ENCODE measurements at regions not wholly inside any gene's neighbourhood (a gene's known extent, or its start where the extent isn't known, plus 50 kb on each side); places are given as distances from the start of the nearest gene placed in this dataset.
"Not testable (repeated sequence)": the region's sequence is repeated elsewhere in the genome, so short reads cannot be mapped to it uniquely, and the experiment has no call there.

DNA sequence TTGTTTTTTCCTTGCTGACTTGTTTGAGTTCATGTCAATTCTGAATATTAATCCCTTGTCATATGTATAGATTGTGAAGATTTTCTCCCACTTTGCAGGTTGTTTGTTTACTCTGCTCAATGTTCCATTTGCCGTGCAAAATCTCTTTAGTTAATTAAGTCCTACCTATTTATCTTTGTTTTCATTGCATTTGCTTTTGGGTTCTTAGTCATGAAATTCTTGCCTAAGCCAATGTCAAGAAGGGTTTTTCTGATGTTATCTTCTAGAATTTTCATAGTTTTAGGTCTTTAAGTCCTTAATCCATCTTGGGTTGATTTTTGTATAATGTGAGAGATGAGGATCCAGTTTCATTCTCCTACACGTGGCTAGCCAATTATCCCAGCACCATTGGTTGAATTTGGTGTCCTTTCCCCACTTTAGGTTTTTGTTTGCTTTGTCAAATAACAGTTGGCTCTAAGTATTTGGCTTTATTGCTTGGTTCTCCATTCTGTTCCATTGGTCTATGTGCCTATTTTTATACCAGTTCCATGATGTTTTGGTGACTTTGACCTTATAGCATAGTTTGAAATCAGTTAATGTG, 163.1 kb upstream of the PGR start:
- DNase-seq (ENCODE audit: low spot score), result no peak

DNA sequence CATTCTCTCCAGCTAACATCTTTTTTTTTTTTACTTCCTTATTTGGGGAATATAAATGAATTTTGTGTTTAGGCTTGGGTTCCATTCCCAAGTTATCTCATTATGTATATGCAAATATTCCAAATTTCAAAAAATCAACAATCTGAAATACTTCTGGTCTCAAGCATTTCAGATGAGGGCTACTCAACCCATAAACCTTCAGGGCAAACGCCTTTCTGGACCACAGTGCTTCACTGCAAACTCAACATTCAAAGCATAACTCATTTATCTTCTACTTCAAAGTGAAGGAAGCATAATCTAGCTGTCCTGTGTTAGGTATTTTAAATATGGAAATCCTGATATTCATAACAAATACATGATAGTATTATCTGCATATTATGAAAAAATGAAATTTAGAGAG, 161.7 kb upstream of the PGR start:
- no peak for DNase-seq (ENCODE audit: low spot score)

DNA sequence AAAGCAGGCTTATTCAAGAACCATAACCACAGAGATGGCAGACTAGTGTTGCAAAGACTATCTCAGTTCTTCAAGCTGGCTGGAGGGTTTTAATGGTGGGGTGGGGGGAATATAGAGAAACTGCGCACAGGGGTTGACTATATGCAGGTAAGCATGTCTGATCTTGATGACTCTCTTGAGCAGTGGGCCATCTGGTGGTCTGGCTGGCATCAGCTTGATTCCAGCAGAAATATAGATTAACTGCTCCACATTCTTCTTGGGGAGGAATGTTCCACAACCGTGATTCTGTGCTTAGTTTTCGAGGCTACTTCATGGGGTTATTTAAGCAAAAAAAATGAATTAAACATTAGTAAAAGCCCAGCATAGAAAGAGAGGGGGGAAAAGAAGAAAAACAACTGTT, 158.8 kb upstream of the PGR start:
- no peak for DNase-seq (ENCODE audit: low spot score)

DNA sequence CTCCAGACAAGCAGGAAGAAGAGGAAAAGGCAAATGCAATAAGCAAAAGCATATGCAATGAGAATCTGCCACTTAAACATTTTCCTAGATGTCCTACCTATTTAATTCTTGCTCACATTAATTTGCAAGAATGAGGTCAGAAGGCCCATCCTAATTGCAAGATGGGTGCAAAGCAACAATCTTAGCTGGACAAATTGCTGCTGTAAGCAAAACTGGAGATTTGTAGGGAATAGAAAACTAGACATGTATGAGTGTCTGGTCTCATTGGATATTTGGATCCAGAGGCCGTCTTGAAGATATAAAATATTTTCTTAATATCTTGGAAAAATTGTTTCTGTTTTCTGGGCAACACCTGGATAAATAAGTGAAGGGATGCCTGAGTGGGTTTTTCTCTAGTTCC, 150.1 kb upstream of the PGR start:
- no peak for DNase-seq (ENCODE audit: low spot score)

DNA sequence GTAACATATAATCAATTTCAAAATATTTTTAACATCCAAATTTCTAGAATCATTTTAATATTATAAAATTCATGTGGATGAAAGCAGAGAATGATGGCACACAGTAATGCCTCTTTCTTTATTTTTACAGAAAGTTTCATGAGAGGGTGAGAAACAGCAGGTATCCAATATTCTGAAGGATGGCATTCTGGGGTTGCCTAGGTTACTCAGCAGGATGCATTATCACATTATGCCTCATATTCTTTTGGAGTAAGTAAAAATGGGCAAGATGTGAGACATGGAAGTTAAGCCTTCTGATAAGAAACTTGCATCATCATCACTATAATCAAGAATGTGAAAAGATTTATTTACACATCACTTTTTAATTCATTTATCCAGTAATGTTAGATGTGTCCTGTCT, 148.7 kb upstream of the PGR start:
- no peak for DNase-seq (ENCODE audit: low spot score)

- no peak for DNase-seq (ENCODE audit: low spot score)
Measured at GRCh38 chr11:101277036-101277435, 147.4 kb upstream of the PGR start.

- DNase-seq (ENCODE audit: low spot score), result no peak
Measured at GRCh38 chr11:101269990-101270660, 140.5 kb upstream of the PGR start.

DNA sequence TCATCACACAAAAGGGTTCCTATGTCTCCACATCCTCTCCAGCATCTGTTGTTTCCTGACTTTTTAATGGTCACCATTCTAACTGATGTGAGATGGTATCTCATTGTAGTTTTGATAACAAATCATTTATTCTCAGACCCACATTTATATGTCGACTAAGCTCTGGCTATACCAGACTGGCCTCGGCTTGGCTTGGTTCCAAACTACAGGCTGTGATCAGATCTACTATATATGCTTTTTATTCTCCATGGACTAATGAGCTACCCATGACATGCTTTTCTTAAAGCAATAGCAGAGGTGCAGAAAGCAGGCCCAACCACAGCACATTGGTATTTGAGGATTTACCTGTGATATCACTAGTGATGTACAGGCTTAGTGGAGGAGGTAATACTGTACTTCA, 139.8 kb upstream of the PGR start:
- no peak for DNase-seq (ENCODE audit: low spot score)

DNA sequence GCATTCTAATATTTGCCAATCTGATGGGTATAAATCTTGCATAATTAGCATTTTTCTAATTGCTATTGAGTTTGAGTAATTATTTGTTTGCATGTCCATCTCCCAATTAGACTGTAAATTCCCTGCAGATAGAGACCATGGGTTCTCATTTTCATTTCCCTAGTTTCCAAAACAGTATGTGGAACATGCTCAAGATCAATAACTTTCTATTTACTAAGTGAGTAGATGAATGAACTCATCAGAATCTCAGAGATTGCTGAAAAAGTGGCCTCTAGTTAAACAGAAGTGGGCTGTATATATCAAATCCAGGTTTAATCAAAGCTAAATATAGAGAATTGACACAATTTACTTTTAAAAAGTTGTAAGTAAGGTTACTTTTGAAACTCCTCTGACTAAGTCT, 138.0 kb upstream of the PGR start:
- DNase-seq (ENCODE audit: low spot score), result no peak

DNA sequence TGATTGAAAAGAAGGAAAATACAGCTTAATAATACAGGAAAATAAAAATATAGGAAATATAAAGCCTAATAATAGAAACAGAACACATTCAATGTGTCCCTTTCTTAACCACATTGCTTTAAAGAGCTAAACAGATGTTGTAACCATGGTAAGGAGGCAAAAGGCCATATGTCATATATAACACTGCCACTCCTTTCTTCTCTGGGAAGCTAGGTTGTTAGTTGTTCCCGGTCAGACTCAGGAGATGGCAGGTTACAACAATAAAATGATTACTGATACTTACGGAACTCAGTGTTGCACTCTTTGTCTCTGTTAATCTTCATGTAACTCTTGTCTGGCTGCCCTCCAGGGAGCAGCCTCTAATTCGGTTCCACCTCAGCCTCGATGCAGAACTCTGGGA, 134.7 kb upstream of the PGR start:
- DNase-seq (ENCODE audit: low spot score), result no peak

GRCh38 chr11:101262995-101263394, 133.4 kb upstream of the PGR start:
- no peak for DNase-seq (ENCODE audit: low spot score)

- no peak for DNase-seq (ENCODE audit: low spot score)
Measured at GRCh38 chr11:101262258-101262657, 132.6 kb upstream of the PGR start.

DNA sequence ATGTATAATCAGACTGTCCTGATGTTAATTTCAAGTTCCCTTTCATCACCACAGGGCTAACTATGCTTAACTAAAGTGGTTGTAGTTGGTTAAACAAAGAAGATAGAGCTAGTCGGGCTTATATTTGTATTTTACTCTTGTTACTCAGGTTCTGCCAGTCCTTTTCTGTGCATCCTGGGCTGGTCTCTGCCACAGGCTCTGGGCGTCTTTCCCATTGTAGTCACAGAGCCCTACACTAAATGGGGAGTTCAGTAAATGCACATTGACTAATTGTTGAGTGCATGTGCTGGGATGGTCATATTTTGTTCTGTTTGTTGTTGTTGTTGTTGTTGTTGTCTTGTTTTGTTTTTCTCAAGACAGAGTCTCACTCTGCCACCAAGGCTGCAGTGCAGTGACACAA, 125.4 kb upstream of the PGR start:
- DNase-seq (ENCODE audit: low spot score), result no peak

GRCh38 chr11:101254037-101254436, 124.4 kb upstream of the PGR start:
- no peak for DNase-seq (ENCODE audit: low spot score)

DNA sequence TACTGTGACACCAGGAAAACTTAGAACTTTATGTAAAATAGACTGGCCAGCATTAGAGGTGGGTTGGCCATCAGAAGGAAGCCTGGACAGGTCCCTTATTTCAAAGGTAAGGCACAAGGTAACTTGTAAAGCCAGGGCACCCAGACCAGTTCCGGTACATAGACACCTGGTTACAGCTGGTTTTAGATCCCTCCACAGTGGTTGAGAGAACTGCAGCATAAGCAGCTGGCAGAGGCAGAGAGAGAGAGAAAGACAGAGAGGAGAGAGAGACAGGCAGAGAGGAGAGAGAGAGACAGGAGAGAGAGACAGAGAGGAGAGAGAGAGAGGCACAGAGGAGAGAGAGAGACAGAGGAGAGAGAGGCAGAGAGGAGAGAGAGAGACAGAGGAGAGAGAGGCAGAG, 116.0 kb upstream of the PGR start:
- DNase-seq (ENCODE audit: low spot score), result not testable (repeated sequence)

- DNase-seq (ENCODE audit: low spot score), result not testable (repeated sequence)
Measured at GRCh38 chr11:101245081-101245480, 115.5 kb upstream of the PGR start.

DNA sequence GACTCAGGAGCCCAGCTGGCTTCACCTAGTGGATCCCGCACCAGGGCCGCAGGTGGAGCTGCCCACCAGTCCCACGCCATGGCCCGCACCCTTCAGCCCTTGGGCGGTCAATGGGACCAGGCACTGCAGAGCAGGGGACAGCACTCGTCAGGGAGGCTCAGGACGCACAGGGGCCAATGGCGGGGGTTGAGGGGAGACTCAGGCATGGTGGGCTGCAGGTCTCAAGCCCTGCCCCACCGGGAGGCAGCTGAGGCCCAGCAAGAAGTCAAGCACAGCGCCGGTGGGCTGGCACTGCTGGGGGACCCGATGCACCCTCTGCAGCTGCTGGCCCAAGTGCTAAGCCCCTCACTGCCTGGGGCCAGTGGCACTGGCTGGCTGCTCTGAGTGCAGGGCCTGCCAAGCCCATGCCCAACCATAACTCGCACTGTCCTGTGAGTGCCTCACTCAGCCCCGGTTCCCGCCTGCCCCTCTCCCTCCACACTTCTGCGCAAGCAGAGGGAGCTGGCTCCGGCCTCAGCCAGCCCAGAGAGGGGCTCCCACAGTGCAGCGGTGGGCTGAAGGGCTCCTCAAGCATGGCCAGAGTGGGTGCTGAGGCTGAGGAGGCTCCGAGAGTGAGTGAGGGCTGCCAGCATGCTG, 111.7 kb upstream of the PGR start:
- DNase-seq (ENCODE audit: low spot score), result no peak

- not testable (repeated sequence) for DNase-seq (ENCODE audit: low spot score)
Measured at GRCh38 chr11:101231207-101231834, 101.7 kb upstream of the PGR start.

DNA sequence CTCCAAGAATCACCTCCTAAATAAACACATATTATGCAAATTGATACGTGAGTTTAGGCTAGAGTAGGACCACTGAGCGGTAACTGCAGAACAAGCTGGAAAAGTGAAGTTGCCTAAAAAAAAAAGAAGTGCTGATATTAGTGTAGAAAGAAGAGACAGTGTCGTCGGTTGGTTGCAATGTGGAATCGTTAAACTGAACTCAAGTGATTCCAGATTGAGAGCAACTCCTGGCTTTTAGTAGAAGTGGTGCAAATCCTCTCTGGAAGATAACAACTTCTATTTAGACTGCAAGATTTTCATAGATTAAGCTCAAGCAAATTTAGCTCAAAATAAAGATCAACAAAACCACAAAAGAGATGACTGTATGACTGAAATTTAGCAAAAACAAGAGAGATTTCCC, 97.0 kb upstream of the PGR start:
- DNase-seq (ENCODE audit: low spot score), result no peak

- DNase-seq (ENCODE audit: low spot score), result no peak
Measured at GRCh38 chr11:101224221-101224620, 94.6 kb upstream of the PGR start.

DNA sequence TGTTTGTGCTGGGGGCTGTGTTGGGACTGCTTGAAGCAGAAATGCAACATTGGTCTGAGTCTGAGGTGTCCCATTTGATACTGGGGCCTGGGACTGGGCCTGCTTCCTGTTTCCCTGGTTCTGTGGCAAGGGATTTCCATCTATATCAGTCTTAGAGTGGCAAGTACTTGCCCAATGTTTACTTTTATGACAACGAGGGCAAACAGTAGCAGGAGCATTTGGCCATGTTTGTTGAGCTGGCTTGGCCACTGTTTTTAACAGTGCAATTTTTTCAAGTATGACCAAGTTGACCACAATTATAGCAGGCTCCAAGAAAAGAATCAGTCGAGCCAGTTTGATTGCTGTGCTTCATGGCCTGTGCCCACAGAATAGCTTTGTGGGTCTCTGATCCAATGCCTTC, 88.5 kb upstream of the PGR start:
- DNase-seq (ENCODE audit: low spot score), result not testable (repeated sequence)

DNA sequence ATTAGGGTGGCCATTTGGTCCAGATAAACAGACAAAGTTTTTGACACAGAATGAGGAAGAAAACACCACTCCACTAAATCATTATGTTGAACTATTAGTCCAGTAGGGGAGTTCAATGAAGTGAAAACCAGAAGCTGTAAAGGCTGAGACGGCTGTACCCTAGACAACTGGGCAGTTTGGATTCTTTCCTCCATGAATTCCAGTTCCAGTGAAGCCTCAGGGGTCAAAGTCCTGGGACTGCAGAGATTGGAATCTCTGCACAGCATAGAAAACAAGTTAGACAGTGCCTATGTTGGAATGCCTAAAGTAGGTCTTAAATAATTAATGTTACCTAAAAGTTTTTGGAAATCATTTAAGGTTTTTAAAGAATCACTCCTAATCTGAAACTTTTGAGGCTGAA, 86.5 kb upstream of the PGR start:
- not testable (repeated sequence) for DNase-seq (ENCODE audit: low spot score)

DNA sequence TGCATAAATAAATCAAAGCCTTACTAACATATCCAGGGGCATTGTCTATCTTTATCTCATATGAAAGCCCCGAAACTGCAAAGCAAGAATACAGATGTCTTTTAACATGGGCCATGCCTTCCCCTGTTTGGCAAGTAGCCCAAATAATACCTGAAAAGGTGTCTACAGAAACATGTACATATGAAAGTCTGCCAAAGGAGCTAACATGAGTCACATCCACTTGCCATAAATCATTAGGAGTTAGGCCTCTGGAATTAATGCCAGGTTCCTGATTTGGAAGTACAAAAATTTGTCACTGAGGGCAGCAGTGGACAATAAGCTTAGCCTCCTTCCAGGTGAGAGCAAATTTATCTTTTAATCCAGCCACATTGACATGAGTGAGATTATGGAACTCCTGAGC, 85.5 kb upstream of the PGR start:
- DNase-seq (ENCODE audit: low spot score), result no peak
